GM19099 (cell line): ENCODE measurements at regions not wholly inside any gene's neighbourhood (a gene's known extent, or its start where the extent isn't known, plus 50 kb on each side); places are given as distances from the start of the nearest gene placed in this dataset.

Source experiments
- POLR2A ChIP-seq: IDR thresholded peaks from 3 replicates; pipeline ENCODE4 v1.6.1; 2011; ENCODE audit warnings: low read depth; ENCODE audit not compliant: insufficient read length; ENCODE audit errors: extremely low read depth

DNA sequence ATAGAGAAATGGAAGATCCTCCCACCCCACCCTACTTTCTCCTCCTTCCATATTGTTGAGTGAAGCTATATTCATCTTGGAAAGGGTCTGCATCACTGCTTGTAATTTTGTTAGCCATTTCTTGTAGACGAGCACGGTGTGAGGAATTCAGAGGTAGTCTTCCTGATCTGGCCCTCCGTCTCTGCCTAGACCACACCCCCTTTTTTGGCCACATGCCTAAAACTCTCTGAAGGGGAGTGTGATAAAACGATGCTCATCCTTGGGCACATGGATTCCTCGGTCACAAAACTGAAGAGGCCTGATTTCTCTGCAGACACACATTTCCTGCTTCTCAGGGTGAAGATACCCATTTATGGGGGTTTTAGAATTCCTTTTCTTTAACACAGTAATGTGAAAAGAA, 182.8 kb downstream of the LARP7 start:
- no peak for TF ChIP-seq POLR2A

DNA sequence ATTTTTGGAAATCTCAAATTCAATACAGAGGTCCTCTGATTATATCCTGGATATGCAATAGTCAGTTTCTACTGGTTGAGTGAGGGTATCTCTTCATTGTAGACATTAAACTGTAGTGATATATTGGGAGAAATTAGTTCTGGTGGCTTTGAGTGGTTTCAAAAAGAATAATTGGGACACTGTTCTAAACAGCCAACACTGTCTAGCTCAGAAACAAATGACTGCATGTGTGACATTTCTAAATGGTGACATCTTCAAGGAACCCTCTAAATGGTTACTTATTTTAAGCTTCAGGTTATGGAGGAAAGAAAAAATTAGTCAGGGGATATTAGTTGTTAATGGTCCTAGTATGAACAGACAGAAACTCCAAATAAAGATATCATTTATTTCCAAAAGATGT, 186.2 kb downstream of the LARP7 start:
- TF ChIP-seq POLR2A = no peak

DNA sequence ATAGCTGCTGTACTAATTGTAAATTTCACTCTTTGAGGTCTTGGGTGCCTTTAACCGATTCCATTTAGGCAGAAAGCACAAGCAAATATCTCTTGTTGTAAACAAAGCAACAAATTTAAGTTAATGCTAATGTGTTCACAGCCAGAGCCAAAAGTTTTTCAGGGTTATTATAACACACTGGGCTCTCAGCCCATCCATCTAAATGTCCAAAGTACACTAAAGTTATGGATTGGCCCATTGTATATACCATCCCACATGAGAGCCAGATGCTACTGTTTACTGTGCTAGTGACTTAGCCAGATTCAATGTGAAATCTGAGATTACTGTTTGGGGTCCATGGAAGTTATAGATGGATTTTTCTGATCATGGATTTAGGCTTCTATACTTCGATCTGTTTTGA, 186.7 kb downstream of the LARP7 start:
- TF ChIP-seq POLR2A = no peak

DNA sequence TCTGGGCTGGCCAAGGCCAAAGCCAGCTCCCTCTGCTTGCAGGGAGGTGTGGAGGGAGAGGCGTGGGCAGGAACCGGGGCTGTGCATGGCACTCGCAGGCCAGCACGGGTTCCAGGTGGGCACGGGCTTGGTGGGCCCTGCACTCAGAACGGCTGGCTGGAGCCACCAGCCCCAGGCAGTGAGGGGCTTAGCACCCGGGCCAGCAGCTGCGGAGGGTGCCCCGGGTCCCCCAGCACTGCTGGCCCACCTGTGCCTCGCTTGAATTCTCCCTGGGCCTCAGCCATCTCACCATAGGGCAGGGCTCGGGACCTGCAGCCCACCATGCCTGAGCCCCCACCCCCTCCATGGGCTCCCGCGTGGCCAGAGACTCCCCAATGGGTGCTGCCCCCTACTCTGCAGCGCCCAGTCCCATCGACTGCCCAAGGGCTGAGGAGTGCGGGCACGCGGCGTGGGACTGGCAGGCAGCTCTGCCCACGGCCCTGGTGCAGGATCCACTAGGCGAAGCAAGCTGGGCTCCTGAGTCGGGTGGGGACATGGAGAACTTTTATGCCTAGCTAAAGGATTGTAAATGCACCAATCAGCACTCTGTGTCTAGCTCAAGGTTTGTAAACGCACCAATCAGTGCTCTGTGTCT, 193.9 kb downstream of the LARP7 start:
- no peak for TF ChIP-seq POLR2A

DNA sequence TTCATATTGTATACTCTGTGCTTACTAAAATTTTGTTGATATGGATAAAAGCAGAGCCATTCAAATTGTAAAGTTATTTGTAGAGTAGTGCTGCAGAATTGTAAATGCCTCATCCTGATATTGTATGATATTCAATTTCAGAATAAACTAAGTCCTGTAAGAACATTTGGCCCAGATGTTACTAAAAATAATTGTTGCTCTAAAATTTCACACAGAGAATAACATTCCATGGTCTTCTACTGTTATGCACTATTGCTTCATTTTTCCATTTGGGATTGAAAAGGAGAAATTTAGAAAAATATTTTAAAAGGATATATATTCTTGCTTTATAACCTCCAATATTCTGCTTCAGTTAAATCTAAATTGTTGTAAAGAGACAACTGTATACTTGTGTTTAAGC, 195.6 kb downstream of the LARP7 start:
- no peak for TF ChIP-seq POLR2A

DNA sequence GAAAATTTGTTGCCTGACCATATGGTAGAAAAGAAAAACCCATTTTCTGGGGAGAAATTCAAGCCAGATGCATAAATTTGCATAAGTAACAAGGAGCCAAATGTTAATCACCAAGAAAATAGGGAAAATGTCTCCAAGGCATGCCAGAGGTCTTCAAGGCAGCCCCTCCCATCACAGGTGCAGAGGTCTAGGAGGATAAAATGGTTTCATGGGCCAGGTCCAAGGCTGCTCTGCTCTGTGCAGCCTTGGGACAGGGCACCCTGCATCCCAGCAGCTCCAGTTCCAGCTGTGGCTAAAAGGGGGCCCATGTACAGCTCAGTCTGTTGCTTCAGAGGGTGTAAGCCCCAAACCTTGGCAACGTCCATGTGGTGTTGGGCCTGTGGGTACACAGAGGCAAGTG, 200.0 kb downstream of the LARP7 start:
- no peak for TF ChIP-seq POLR2A

DNA sequence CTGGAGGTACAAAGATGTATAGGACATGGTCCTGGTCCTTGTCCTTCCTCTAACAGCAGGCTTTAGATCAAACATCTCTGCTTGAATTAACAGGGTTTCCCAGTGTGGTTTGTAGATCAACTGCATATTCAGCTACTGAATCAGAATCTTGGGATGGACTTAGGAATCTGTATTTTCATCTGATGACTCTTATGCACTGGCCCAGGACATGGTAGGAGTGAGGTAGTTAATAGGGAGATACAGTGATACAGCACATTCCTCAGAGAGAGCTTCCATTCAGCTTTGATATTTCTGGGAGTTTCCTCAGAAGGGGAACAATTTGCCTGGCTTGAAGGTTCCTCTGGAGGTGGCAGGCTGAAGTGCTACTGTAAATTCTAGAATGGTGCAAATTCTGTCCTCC, 203.1 kb downstream of the LARP7 start:
- no peak for TF ChIP-seq POLR2A

DNA sequence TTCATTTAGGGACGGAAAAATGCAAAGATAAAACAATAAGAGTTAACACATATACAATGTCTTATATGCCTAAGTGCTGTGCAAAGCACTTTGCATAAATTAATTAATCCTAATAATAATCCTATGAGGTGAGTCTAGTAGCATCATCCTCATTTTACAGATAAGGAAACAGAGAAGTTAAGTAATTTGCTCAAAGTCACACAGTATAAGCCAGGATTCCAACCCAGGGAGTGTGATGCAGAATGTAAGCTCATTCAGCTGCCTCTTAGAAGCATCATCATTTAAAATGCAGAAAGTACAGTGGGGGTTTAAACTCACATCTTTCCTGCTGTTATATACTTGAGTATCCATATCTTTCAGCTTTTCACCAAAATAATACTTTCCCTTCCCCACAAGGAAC, 203.7 kb downstream of the LARP7 start:
- no peak for TF ChIP-seq POLR2A

DNA sequence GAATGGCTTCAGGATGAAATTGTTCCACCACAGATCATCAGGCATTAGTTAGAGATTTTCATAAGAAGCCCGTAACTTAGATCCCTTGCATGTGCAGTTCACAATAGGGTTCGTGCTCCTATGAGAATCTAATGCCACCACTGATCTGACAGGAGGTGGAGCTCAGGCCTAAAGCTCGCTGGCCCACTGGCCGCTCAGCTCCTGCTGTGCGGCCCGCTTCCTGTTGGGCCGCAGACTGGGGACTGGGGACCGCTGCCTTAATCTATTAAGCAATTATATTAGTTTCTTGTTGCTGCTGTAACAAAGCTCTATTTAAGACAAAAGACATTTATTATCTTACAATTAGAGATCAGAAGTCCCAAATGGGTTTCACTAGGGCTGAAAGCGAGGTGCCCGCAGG, 205.6 kb downstream of the LARP7 start:
- TF ChIP-seq POLR2A = no peak

DNA sequence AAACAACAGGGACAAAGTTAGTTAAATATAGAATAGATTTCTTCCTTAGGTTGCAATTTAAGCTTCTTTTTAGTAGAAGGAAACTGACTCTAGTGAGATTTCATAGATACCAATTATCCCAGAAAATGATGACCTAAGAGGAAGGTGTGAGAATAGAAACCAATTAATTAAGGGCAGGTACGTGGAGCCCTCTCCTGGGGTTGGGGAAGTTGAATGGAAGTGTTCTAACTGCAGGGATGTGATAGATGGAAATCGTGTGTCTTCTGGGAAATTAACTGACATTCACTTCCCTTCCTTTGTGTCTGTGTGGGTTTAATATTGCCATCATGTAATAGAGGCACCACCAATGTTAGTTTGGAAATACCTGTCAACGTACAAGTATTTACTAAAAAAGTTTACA, 204.1 kb upstream of the ANK2 start:
- TF ChIP-seq POLR2A = no peak

DNA sequence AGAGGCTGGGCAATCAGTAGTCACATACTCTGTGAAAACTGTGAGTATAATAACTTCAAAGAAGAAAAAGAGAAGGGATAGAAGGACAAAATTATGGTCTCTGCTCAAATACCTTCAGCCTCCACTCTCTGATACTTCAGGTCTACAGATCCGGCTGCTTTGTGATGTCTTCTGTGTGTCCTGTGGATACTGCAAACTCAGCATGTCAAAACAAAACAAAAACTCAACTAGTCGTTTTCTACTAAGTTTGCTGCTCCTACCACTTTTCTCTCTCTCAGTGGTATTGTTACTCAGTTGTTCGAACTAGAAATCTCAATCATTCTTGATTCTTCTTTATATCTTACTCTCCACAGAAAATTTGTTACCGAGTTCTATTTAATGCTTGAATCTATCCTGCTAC, 202.4 kb upstream of the ANK2 start:
- no peak for TF ChIP-seq POLR2A

DNA sequence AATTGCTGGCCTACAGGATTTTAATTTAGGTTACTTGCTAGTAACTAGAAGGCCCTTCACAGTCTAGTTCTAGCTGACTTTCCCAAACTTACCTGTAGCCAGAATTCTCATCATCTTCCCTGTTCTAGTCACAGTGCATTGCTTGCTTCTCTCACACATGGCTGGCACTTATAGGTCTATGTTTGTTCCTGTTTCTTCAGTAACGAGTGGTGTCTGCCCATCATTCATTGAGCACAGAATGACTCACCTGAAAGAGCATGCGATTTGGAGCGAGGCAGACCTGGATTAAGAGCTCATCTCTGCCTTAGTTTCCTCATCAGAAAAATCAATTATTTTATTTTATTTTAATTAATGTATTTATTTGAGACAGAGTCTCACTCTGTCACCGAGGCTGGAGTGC, 201.7 kb upstream of the ANK2 start:
- TF ChIP-seq POLR2A = no peak

DNA sequence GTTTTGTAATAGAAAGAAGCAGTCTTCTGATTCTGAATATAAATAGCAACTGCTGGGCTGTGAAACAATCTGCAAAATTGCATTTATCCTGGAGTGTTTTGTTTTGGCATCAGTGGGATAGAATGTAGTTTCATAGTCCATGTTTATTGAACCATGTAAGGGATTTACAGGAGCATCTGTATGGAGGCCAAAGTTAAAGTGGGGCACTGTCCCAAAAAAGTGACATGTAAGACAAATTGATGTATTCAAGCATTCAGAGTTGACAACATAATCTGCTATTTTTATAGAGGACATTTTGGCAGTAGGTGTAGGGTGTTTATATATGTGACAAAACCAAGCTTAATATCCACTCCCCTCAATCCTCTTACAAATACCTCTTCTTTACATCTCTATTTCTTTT, 200.5 kb upstream of the ANK2 start:
- TF ChIP-seq POLR2A = no peak

DNA sequence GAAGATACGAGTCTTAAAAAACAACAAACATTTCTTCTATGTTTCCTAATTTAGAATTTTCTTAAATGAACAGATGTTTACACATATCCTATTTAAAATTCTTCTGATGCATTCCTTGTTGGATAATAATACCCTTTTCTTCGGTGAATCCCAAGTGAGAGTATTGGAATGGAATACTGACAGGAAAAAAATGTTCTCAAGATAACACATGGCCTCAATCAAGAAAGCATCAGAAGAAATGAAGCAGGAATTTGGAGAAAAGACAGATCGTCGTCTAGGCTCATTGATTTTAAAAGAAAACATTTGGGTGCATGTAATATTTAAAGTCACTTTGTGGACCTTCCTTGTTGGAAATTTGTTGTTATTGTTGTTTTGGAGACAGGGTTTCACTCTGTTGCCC, 196.9 kb upstream of the ANK2 start:
- no peak for TF ChIP-seq POLR2A

DNA sequence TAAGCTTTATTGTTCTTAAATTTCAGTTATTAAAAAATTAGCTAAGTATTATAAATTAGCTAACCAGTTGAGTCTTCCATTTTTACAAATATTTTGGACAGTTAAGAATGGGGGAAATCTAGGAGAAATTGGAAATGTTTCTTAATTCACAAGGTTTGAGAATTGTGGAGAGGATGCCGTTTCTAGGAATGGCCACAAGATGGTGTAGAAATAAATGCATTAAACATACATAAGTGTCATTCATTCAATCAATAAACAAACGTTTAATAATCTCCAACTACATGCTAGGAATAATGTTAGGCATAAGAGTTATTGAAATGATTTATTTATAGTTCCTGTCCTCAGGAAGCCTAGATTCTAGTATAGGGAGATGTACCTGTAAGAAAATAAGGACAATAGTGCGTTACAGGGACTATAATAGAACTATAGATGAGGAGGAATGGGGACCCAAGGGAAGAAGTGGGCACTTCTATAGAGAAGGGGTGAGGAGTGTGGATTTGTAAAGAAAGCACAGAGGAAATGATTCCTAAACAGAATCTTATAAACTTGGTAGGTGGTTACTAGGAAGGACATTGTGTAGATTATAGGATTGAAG, 195.7 kb upstream of the ANK2 start:
- no peak for TF ChIP-seq POLR2A

DNA sequence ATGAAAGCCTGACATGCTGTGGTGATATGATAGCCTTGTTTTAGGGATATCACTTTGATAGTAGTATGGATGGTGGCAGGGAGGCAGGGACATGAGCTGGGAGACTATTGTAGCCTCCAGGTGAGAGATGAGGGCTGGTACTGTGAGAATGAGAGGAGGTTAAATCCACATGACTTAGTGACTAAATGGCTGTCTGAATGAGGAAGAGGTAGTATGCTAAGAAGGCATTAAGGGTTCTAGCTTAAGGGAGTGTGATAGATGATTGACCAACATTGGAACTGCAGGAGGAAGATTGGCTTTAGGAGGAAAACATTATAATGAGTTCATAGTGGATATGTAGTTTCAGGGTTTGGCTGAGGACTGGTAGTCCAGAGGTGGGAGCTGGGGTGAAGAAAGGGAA, 195.0 kb upstream of the ANK2 start:
- no peak for TF ChIP-seq POLR2A

DNA sequence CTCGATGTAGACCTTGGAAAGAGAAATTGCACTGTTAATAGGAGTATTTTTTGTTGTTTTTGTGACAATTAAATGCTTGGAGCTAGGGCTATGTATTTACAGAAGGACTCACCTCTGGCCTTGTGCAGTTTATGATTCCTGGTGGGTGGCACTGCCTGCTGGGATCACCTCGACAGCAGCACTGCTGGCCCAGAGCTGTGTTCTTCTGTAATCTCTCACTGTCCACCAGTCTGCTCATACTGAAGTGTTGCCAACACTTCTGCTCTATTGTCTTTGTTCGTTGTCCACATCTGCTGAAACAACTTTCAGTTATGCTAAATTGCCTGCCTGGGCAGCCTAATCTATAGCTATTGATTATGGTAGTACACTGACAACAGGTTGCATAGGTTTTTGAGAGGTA, 194.4 kb upstream of the ANK2 start:
- no peak for TF ChIP-seq POLR2A

DNA sequence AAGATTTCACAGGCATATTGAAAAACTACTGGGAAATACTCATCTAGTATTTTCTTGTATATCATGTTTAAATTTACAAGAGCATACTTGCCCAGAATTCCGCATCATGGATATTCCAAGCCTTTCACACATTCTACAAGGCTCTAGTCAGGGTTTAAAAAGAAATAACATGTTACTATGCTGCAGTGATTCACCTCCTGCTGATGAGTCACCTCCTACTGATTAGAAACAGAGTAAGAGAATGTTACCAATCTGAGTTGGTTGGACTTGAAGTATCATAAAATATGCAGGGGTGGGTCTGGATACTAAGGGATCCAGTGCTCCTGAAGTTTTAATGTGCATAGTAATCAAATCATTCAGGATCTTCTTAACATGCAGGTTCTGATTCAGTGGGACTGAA, 192.0 kb upstream of the ANK2 start:
- no peak for TF ChIP-seq POLR2A

DNA sequence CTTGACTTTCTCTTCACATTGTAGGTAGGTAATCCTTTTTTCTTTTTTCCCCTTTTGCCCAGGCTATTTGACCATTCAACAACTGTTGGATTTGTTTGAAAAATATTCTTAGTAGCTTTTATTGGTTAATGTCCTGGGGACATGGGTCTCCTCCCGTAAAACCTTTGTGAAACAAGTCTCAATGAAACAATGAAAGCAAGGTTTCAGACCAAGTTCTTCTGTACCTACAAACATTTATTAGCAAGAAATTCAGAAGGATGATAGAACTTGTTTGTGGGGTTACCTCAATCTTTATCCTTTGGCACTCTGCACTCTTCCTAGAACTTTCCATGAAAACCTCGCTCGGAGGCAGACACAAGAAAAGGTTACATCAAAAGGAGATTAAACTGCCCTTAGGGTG, 190.7 kb upstream of the ANK2 start:
- TF ChIP-seq POLR2A = no peak
